GM23338 (cell line): ENCODE measurements at regions not wholly inside any gene's neighbourhood (a gene's known extent, or its start where the extent isn't known, plus 50 kb on each side); places are given as distances from the start of the nearest gene placed in this dataset.

Source experiments
- ATAC-seq: fragments of 200-7000 bp; cut with Tn5 transposase; 3 replicates; pipeline ENCODE4 v1.9.1; 2020
- DNase-seq: peaks from one replicate; pipeline ENCODE4 v3.0.0-alpha.2; 2015; ENCODE audit warnings: low spot score
- H2AFZ ChIP-seq: fragments of 200-600 bp; sonication (generic); 2 replicates; pipeline ENCODE4 v1.8.0; 2016; ENCODE audit warnings: antibody characterized with exemption, mild to moderate bottlenecking, moderate library complexity
- H3F3A ChIP-seq: fragments of 200-600 bp; sonication (generic); replicated peaks from 2 replicates; pipeline ENCODE4 v1.8.0; 2017; ENCODE audit warnings: antibody characterized with exemption, mixed run types, low read depth
- H3K27ac ChIP-seq: fragments of 200-600 bp; sonication (generic); 2 replicates; pipeline ENCODE4 v1.6.1; 2016; ENCODE audit warnings: low read depth
- H3K27me3 ChIP-seq: fragments of 200-600 bp; sonication (generic); 2 replicates; pipeline ENCODE4 v1.8.0; 2016; ENCODE audit warnings: mild to moderate bottlenecking, mixed run types, moderate library complexity; ENCODE audit not compliant: insufficient read depth
- H3K36me3 ChIP-seq: fragments of 200-600 bp; sonication (generic); 2 replicates; pipeline ENCODE4 v1.8.0; 2016; ENCODE audit warnings: mild to moderate bottlenecking; ENCODE audit not compliant: insufficient read depth
- H3K4me1 ChIP-seq: fragments of 200-600 bp; sonication (generic); 2 replicates; pipeline ENCODE4 v1.8.0; 2016; ENCODE audit warnings: mild to moderate bottlenecking, moderate library complexity; ENCODE audit not compliant: insufficient read depth
- H3K4me2 ChIP-seq: fragments of 200-600 bp; sonication (generic); 2 replicates; pipeline ENCODE4 v1.7.1; 2017; ENCODE audit warnings: mixed run types
- H3K4me3 ChIP-seq: fragments of 200-600 bp; sonication (generic); 2 replicates; pipeline ENCODE4 v1.6.1; 2016; ENCODE audit warnings: mixed run types
- H3K79me2 ChIP-seq: fragments of 200-600 bp; sonication (generic); replicated peaks from 2 replicates; pipeline ENCODE4 v1.8.0; 2017; ENCODE audit warnings: mild to moderate bottlenecking; ENCODE audit not compliant: insufficient read depth
- H3K9me2 ChIP-seq: fragments of 200-600 bp; sonication (generic); 2 replicates; pipeline ENCODE4 v1.8.0; 2017; ENCODE audit not compliant: insufficient read depth
- H4K20me1 ChIP-seq: fragments of 200-600 bp; sonication (generic); replicated peaks from 2 replicates; pipeline ENCODE4 v1.8.0; 2017; ENCODE audit warnings: mild to moderate bottlenecking; ENCODE audit not compliant: insufficient read depth
- H3K27ac Mint-ChIP-seq: 2 replicates; pipeline ENCODE4 v1.8.0; 2020; ENCODE audit warnings: inconsistent platforms, mild to moderate bottlenecking, moderate library complexity, mixed read lengths
- H3K27me3 Mint-ChIP-seq: 3 replicates; pipeline ENCODE4 v1.8.0; 2022; ENCODE audit warnings: low read depth, mild to moderate bottlenecking, moderate library complexity, mixed read lengths, inconsistent platforms; ENCODE audit not compliant: insufficient read depth, poor library complexity
- H3K36me3 Mint-ChIP-seq: 3 replicates; pipeline ENCODE4 v1.8.0; 2021; ENCODE audit warnings: low read depth, mild to moderate bottlenecking, inconsistent platforms, moderate library complexity, mixed read lengths
- H3K4me1 Mint-ChIP-seq: 3 replicates; pipeline ENCODE4 v1.8.0; 2020; ENCODE audit warnings: mild to moderate bottlenecking, inconsistent platforms, mixed read lengths
- H3K4me3 Mint-ChIP-seq: 3 replicates; pipeline ENCODE4 v1.8.0; 2021; ENCODE audit warnings: moderate library complexity, mild to moderate bottlenecking, inconsistent platforms, mixed read lengths
- H3K9me3 Mint-ChIP-seq: 3 replicates; pipeline ENCODE4 v1.8.0; 2020; ENCODE audit warnings: moderate library complexity, mild to moderate bottlenecking, inconsistent platforms, mixed read lengths
- CREB1 ChIP-seq: fragments of 250-450 bp; sonication (Bioruptor Pico); IDR thresholded peaks from 2 replicates; pipeline ENCODE4 v1.5.0; 2020; ENCODE audit warnings: low read depth, mild to moderate bottlenecking, moderate library complexity
- ETS1 ChIP-seq: IDR thresholded peaks from 2 replicates; pipeline ENCODE4 v1.6.1; 2016; ENCODE audit warnings: antibody characterized with exemption
- EZH2 ChIP-seq: fragments of 200-600 bp; sonication (generic); IDR thresholded peaks from one replicate; pipeline ENCODE4 v1.8.0; 2017; ENCODE audit warnings: antibody characterized with exemption, mild to moderate bottlenecking, low read depth; ENCODE audit not compliant: unreplicated experiment
- EZH2phosphoT487 ChIP-seq: fragments of 200-600 bp; sonication (generic); IDR thresholded peaks from one replicate; pipeline ENCODE4 v1.8.1; 2018; ENCODE audit warnings: antibody characterized with exemption; ENCODE audit not compliant: unreplicated experiment
- NANOG ChIP-seq: IDR thresholded peaks from 2 replicates; pipeline ENCODE4 v1.6.1; 2016; ENCODE audit warnings: antibody characterized with exemption, borderline replicate concordance
- POLR2AphosphoS5 ChIP-seq: IDR thresholded peaks from 2 replicates; pipeline ENCODE4 v1.6.1; 2016; ENCODE audit warnings: antibody characterized with exemption, low read depth
- REST ChIP-seq: IDR thresholded peaks from one replicate; pipeline ENCODE4 v1.6.1; 2018; ENCODE audit warnings: antibody characterized with exemption; ENCODE audit not compliant: unreplicated experiment
- STAT1 ChIP-seq: IDR thresholded peaks from one replicate; pipeline ENCODE4 v1.6.1; 2016; ENCODE audit warnings: antibody characterized with exemption; ENCODE audit not compliant: unreplicated experiment
- ZNF114 ChIP-seq: fragments of 250-450 bp; sonication (Bioruptor Pico); IDR thresholded peaks from 2 replicates; pipeline ENCODE4 v1.5.0; 2020; ENCODE audit warnings: mild to moderate bottlenecking, moderate library complexity
- ZNF331 ChIP-seq: fragments of 250-450 bp; sonication (Bioruptor Pico); IDR thresholded peaks from 2 replicates; pipeline ENCODE4 v1.5.0; 2020; ENCODE audit warnings: low read depth, mild to moderate bottlenecking, moderate library complexity
- ZNF462 ChIP-seq: fragments of 250-450 bp; sonication (Bioruptor Pico); IDR thresholded peaks from 2 replicates; pipeline ENCODE4 v1.5.0; 2020; ENCODE audit warnings: mild to moderate bottlenecking, moderate library complexity

- TF ChIP-seq STAT1 (no peak), ETS1 (no peak), POLR2AphosphoS5 (no peak), ZNF462 (no peak), ZNF331 (CRISPR knock-in tag) (no peak), CREB1 (CRISPR knock-in tag) (no peak), REST (no peak), EZH2phosphoT487 (no peak), EZH2 (no peak), ZNF114 (CRISPR knock-in tag) (no peak), NANOG (no peak)
- no peak overlapping the region for H2AFZ ChIP-seq
- no peak overlapping the region for H3K4me3 Mint-ChIP-seq
- no peak overlapping the region for H3K27ac Mint-ChIP-seq
- H3K9me2 ChIP-seq: no peaks in the 10 kb centered on the region
- H3K36me3 ChIP-seq: no peaks in the 10 kb centered on the region
- H3K79me2 ChIP-seq: no peaks in the 10 kb centered on the region
- ATAC-seq (no peak), DNase-seq (no peak)
- no peaks in the 10 kb centered on the region for H3K27me3 ChIP-seq
- no peak overlapping the region for H3K4me2 ChIP-seq
- H3K4me3 ChIP-seq: no peak overlapping the region
- no peaks in the 10 kb centered on the region for H3K27me3 Mint-ChIP-seq
- peaks cover 11% of the 10 kb centered on the region; the same call in 1 of the 3 replicates for H3K9me3 Mint-ChIP-seq
- no peaks in the 10 kb centered on the region for H3F3A ChIP-seq
- no peaks in the 10 kb centered on the region for H3K4me1 ChIP-seq
- H3K4me1 Mint-ChIP-seq: peaks cover 7% of the 10 kb centered on the region; the same call in 2 of the 3 replicates
- no peaks in the 10 kb centered on the region for H4K20me1 ChIP-seq
- no peak overlapping the region for H3K27ac ChIP-seq
- peaks cover 7% of the 10 kb centered on the region; the same call in 2 of the 3 replicates for H3K36me3 Mint-ChIP-seq
These were observed 225.2 kb downstream of the TEX13C start for GRCh38 chrX:125544856-125545255.
